H1 (cell line): ENCODE measurements at regions not wholly inside any gene's neighbourhood (a gene's known extent, or its start where the extent isn't known, plus 50 kb on each side); places are given as distances from the start of the nearest gene placed in this dataset.

Source experiments
- NRF1 ChIP-seq: IDR thresholded peaks from 2 replicates; pipeline ENCODE4 v1.6.1; 2011; ENCODE audit warnings: mild to moderate bottlenecking, low read depth, low read length, improper control_type of control experiment

DNA sequence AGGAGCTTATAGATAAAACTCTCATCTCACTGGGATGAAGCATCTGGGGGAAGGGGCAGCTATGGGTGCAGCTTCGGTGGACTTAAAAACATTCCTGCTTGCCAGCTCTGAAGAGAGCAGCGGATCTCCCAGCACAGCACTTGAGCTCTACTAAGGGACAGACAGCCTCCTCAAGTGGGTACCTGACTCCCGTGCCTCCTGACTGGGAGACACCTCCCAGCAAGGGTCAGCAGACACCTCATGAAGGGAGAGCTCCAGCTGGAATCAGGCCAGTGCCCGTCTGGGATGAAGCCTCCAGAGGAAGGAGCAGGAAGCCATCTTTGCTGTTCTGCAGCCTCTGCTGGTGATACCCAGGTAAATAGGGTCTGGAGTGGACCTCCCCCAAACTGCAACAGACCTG lies 345.2 kb upstream of the SYT1 start (continued):
- no peak for TF ChIP-seq NRF1
